ENCODE measurements at regions not wholly inside any gene's neighbourhood (a gene's known extent, or its start where the extent isn't known, plus 50 kb on each side); places are given as distances from the start of the nearest gene placed in this dataset.

- H3F3A ChIP-seq (ENCODE audit: insufficient read depth) = no peaks in the 10 kb centered on the region
- no peak overlapping the region for H3K27ac ChIP-seq
- no peak overlapping the region for H2AFZ ChIP-seq
- no peaks in the 10 kb centered on the region for H3K36me3 ChIP-seq (ENCODE audit: low read depth)
- DNase-seq = no peak
- H3K9me2 ChIP-seq (ENCODE audit: insufficient read depth) = no peaks in the 10 kb centered on the region
- H4K20me1 ChIP-seq (ENCODE audit: insufficient read depth) = no peaks in the 10 kb centered on the region
- TF ChIP-seq EZH2 (IDR thresholded peaks at IDR 0.05; ENCODE audit: insufficient read depth, poor library complexity, severe bottlenecking) (no peak), EZH2phosphoT487 (IDR thresholded peaks at IDR 0.05; ENCODE audit: insufficient read depth, low read depth) (no peak)
- WGBS, 2 experiments (ENCODE audit: low coverage in 1 of 2, low lambda C conversion rate in 2 of 2, missing lambda C conversion rate in 2 of 2) = 79 to 91% methylated on average over 9 to 15 of the region's 15 CpGs
- no peaks in the 10 kb centered on the region for H3K4me1 ChIP-seq (ENCODE audit: insufficient read depth)
- in situ Hi-C loops (cut with MboI) = no loop called here
- H3K79me2 ChIP-seq (ENCODE audit: insufficient read depth) = no peaks in the 10 kb centered on the region
- H3K4me3 ChIP-seq = no peak overlapping the region
- H3K9ac ChIP-seq = no peak overlapping the region
- H3K4me2 ChIP-seq (ENCODE audit: unreplicated experiment) = no peak overlapping the region
- no peaks in the 10 kb centered on the region for H3K27me3 ChIP-seq (replicated peaks; ENCODE audit: insufficient read depth)
- H3K9me3 ChIP-seq (ENCODE audit: low read depth) = no peaks in the 10 kb centered on the region
Observed at GRCh38 chr7:91582799-91583477, 297.6 kb downstream of the MTERF1 start.

- TF ChIP-seq EZH2 (IDR thresholded peaks at IDR 0.05; ENCODE audit: insufficient read depth, poor library complexity, severe bottlenecking) = no peak
- no peak for TF ChIP-seq EZH2phosphoT487 (IDR thresholded peaks at IDR 0.05; ENCODE audit: insufficient read depth, low read depth)
- Histone ChIP-seq H3K9ac (no peak overlapping the region), H3F3A (ENCODE audit: insufficient read depth) (no peaks in the 10 kb centered on the region), H3K4me2 (ENCODE audit: unreplicated experiment) (no peak overlapping the region), H3K9me3 (ENCODE audit: low read depth) (no peaks in the 10 kb centered on the region), H3K27me3 (replicated peaks; ENCODE audit: insufficient read depth) (peaks cover 7% of the 10 kb centered on the region; the same call in 1 of the 2 replicates), H2AFZ (no peak overlapping the region), H3K4me1 (ENCODE audit: insufficient read depth) (no peaks in the 10 kb centered on the region), H3K36me3 (ENCODE audit: low read depth) (no peaks in the 10 kb centered on the region), H3K79me2 (ENCODE audit: insufficient read depth) (no peaks in the 10 kb centered on the region), H3K27ac (no peak overlapping the region), H3K4me3 (no peak overlapping the region), H4K20me1 (ENCODE audit: insufficient read depth) (no peaks in the 10 kb centered on the region), H3K9me2 (ENCODE audit: insufficient read depth) (no peaks in the 10 kb centered on the region)
- in situ Hi-C loops (cut with MboI) = no loop called here
- WGBS, 2 experiments (ENCODE audit: low coverage in 1 of 2, low lambda C conversion rate in 2 of 2, missing lambda C conversion rate in 2 of 2) = 10 to 17% methylated on average over 2 of the region's 2 CpGs
- no peak for DNase-seq
Observed at GRCh38 chr7:91596287-91596686, 284.2 kb downstream of the MTERF1 start.

- H3K9me3 ChIP-seq (ENCODE audit: low read depth) = no peaks in the 10 kb centered on the region
- no peaks in the 10 kb centered on the region for H3K79me2 ChIP-seq (ENCODE audit: insufficient read depth)
- no peak overlapping the region for H3K9ac ChIP-seq
- in situ Hi-C loops (cut with MboI) = no loop called here
- TF ChIP-seq EZH2phosphoT487 (IDR thresholded peaks at IDR 0.05; ENCODE audit: insufficient read depth, low read depth) = no peak
- TF ChIP-seq EZH2 (IDR thresholded peaks at IDR 0.05; ENCODE audit: insufficient read depth, poor library complexity, severe bottlenecking) = no peak
- H3K27me3 ChIP-seq (replicated peaks; ENCODE audit: insufficient read depth) = peaks cover 7% of the 10 kb centered on the region; the same call in 1 of the 2 replicates
- H2AFZ ChIP-seq = no peak overlapping the region
- H3K9me2 ChIP-seq (ENCODE audit: insufficient read depth) = no peaks in the 10 kb centered on the region
- no peak for DNase-seq
- H3K27ac ChIP-seq = no peak overlapping the region
- no peaks in the 10 kb centered on the region for H3K4me1 ChIP-seq (ENCODE audit: insufficient read depth)
- no peaks in the 10 kb centered on the region for H4K20me1 ChIP-seq (ENCODE audit: insufficient read depth)
- WGBS, 2 experiments (ENCODE audit: low coverage in 1 of 2, low lambda C conversion rate in 2 of 2, missing lambda C conversion rate in 2 of 2) = 15 to 21% methylated on average over 1 of the region's 1 CpG
- H3K4me2 ChIP-seq (ENCODE audit: unreplicated experiment) = no peak overlapping the region
- no peaks in the 10 kb centered on the region for H3K36me3 ChIP-seq (ENCODE audit: low read depth)
- no peak overlapping the region for H3K4me3 ChIP-seq
- H3F3A ChIP-seq (ENCODE audit: insufficient read depth) = no peaks in the 10 kb centered on the region
Observed at GRCh38 chr7:91598791-91599190, 281.7 kb downstream of the MTERF1 start.

GRCh38 chr7:91600112-91600511 lies 280.4 kb downstream of the MTERF1 start:
- Histone ChIP-seq H4K20me1 (ENCODE audit: insufficient read depth) (no peaks in the 10 kb centered on the region), H3K36me3 (ENCODE audit: low read depth) (no peaks in the 10 kb centered on the region), H3K4me1 (ENCODE audit: insufficient read depth) (no peaks in the 10 kb centered on the region), H3K9me3 (ENCODE audit: low read depth) (no peaks in the 10 kb centered on the region), H3K9me2 (ENCODE audit: insufficient read depth) (no peaks in the 10 kb centered on the region), H3K27ac (no peak overlapping the region), H3K4me3 (no peak overlapping the region), H2AFZ (no peak overlapping the region), H3K9ac (no peak overlapping the region), H3K4me2 (ENCODE audit: unreplicated experiment) (no peak overlapping the region), H3F3A (ENCODE audit: insufficient read depth) (no peaks in the 10 kb centered on the region), H3K79me2 (ENCODE audit: insufficient read depth) (no peaks in the 10 kb centered on the region), H3K27me3 (replicated peaks; ENCODE audit: insufficient read depth) (peaks cover 7% of the 10 kb centered on the region; the same call in 1 of the 2 replicates)
- in situ Hi-C loops (cut with MboI) = no loop called here
- no peak for DNase-seq
- TF ChIP-seq EZH2phosphoT487 (IDR thresholded peaks at IDR 0.05; ENCODE audit: insufficient read depth, low read depth) (no peak), EZH2 (IDR thresholded peaks at IDR 0.05; ENCODE audit: insufficient read depth, poor library complexity, severe bottlenecking) (no peak)

- no peaks in the 10 kb centered on the region for H3K9me2 ChIP-seq (ENCODE audit: insufficient read depth)
- no peaks in the 10 kb centered on the region for H3K36me3 ChIP-seq (ENCODE audit: low read depth)
- H3F3A ChIP-seq (ENCODE audit: insufficient read depth) = no peaks in the 10 kb centered on the region
- H3K4me2 ChIP-seq (ENCODE audit: unreplicated experiment) = no peak overlapping the region
- H3K27me3 ChIP-seq (replicated peaks; ENCODE audit: insufficient read depth) = peaks cover 7% of the 10 kb centered on the region
- TF ChIP-seq EZH2phosphoT487 (IDR thresholded peaks at IDR 0.05; ENCODE audit: insufficient read depth, low read depth) (no peak), EZH2 (IDR thresholded peaks at IDR 0.05; ENCODE audit: insufficient read depth, poor library complexity, severe bottlenecking) (no peak)
- H3K4me1 ChIP-seq (ENCODE audit: insufficient read depth) = no peaks in the 10 kb centered on the region
- DNase-seq = no peak
- in situ Hi-C loops (cut with MboI) = no loop called here
- H4K20me1 ChIP-seq (ENCODE audit: insufficient read depth) = no peaks in the 10 kb centered on the region
- H3K27ac ChIP-seq = no peak overlapping the region
- no peak overlapping the region for H2AFZ ChIP-seq
- no peak overlapping the region for H3K4me3 ChIP-seq
- H3K79me2 ChIP-seq (ENCODE audit: insufficient read depth) = no peaks in the 10 kb centered on the region
- no peak overlapping the region for H3K9ac ChIP-seq
- H3K9me3 ChIP-seq (ENCODE audit: low read depth) = no peaks in the 10 kb centered on the region
- WGBS, 2 experiments (ENCODE audit: low coverage in 1 of 2, low lambda C conversion rate in 2 of 2, missing lambda C conversion rate in 2 of 2) = 63 to 68% methylated on average over 3 of the region's 3 CpGs
Observed at GRCh38 chr7:91603707-91604106, 276.8 kb downstream of the MTERF1 start.

Data from GM23248 (cell line).